Cardiac fibroblast (primary cell): ENCODE measurements at regions not wholly inside any gene's neighbourhood (a gene's known extent, or its start where the extent isn't known, plus 50 kb on each side); places are given as distances from the start of the nearest gene placed in this dataset.

Experiments
- DNase-seq, 2 donors: peaks; one replicate each; pipeline versions ENCODE4 v3.0.0 to v3.0.0-alpha.2; 2010; ENCODE audit warnings: low read depth in 2 of 2
- H3K4me3 ChIP-seq, 2 donors: replicated peaks in 1 of 2; 1 replicate in 1 of 2; 2 replicates in 1 of 2; pipeline ENCODE4 v1.5.1; 2011; ENCODE audit warnings: low read depth in 2 of 2, low read length in 2 of 2, mild to moderate bottlenecking in 2 of 2, moderate library complexity in 1 of 2
- CTCF ChIP-seq: IDR thresholded peaks from one replicate; pipeline ENCODE4 v1.5.1; 2011; ENCODE audit warnings: low read depth, mild to moderate bottlenecking, low read length, inconsistent platforms

DNA sequence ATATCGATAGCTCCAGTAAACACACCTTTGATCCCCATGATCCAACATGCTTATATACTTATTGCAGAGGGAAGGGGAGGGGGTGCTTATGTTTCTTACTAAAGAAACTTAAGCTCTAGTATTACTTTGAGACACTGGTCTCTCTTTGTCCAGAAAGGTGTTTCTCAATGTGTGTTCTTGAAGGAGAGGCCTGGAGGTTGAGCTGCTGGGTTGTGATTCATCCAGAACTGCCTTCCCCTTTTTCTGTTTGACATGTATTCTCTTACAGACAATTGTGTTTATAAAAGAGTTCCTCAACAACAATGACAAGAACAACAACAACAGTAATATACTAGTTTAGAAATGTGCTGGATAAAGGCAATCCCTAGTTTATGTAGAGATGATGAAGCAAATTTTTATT, 516.0 kb upstream of the FAM98A start:
- no peak for DNase-seq
- TF ChIP-seq CTCF = no peak
- H3K4me3 ChIP-seq = no peak overlapping the region

GRCh38 chr2:34112161-34112560, 513.1 kb upstream of the FAM98A start:
- TF ChIP-seq CTCF = no peak
- no peak for DNase-seq
- H3K4me3 ChIP-seq = no peak overlapping the region

DNA sequence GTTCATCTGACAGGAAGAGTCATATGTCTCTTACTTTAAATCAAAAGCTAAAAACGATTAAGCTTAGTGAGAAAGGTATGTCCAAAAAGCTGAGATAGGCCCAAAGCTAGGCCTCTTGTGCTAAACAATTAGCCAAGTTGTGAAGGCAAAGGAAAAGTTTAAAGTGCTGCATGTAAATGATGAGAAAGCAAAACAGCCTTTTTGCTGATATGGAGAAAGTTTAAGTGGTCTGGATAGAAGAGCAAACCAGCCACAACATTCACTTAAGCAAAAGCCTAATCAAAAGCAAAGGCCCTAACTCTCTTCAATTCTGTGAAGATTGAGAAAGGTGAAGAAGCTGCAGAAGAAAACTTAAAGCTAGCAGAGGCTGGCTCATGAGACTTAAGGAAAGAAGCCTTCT, 511.3 kb upstream of the FAM98A start:
- H3K4me3 ChIP-seq = no peak overlapping the region
- DNase-seq = no peak
- no peak for TF ChIP-seq CTCF

GRCh38 chr2:34107811-34108210, 508.7 kb upstream of the FAM98A start:
- DNase-seq = no peak
- H3K4me3 ChIP-seq = no peak overlapping the region
- TF ChIP-seq CTCF = no peak

GRCh38 chr2:34105006-34105767, 506.1 kb upstream of the FAM98A start:
- TF ChIP-seq CTCF = no peak
- no peak overlapping the region for H3K4me3 ChIP-seq
- peak; percentile 34 to 79 for DNase-seq

DNA sequence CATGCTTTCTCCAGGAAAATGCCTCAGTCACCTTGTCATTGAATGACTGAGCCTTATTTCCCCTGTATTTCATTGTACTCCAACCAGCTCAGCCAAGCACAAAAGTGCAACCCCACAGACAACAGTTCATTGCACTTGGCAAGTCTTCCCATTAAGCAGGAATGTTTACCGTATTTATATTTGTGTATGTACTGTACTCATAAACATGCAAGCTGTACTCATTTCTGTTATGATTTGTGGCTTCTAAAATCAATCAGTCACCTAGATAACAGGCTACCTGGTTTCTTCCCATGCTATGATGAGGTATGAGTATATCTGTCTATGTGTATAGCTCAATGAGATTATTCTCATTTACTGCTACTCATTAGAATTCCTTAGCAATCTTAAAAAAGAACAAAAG, 505.5 kb upstream of the FAM98A start:
- DNase-seq = peak in 1 of 2 donors; percentile 36
- no peak for TF ChIP-seq CTCF
- no peak overlapping the region for H3K4me3 ChIP-seq

- TF ChIP-seq CTCF = no peak
- H3K4me3 ChIP-seq = no peak overlapping the region
- DNase-seq = no peak
These were observed 504.3 kb upstream of the FAM98A start for GRCh38 chr2:34103437-34103836.
